ENCODE measurements at regions not wholly inside any gene's neighbourhood (a gene's known extent, or its start where the extent isn't known, plus 50 kb on each side); places are given as distances from the start of the nearest gene placed in this dataset.

DNA sequence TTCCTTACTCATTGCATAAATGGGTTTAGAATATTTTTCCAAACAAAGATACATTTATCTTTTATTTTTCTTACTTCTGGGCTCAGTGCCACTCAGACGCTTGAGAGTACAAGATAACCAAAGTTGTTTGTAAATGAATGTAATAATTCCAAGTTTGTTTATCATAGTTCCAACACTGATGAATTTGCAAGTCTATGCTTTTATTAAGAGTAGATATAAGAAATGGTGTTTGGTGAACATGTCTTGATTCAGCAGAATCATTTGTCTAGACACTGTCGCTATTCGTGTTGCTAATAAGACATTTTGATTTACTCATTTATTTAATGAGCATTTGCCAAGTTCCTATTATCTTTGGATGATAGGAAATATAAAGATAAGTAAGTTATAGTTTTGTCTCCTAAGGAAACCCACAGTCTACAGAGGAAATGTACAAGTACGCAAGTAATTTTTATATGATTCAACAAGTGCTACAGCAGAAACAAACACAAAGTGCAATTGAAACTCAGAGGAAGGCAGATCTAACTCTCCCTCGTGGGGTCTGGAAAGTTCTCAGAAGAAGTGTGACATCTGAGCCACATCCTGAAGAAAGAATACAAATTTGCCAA, 132.8 kb upstream of the FSCB start:
- no peaks in the 10 kb centered on the region for H3K9me3 ChIP-seq
- 47% methylated on average over 5 of the region's 5 CpGs for WGBS (ENCODE audit: missing lambda C conversion rate)
- no peak for DNase-seq (ENCODE audit: low read depth in 1 of 2, low spot score in 1 of 2)
- ChIA-PET POLR2A (no interaction called here), CTCF (no interaction called here)
- H3K4me2 ChIP-seq, result no peak overlapping the region
- H3K4me3 ChIP-seq, result no peak overlapping the region
- FAIRE-seq, result no peak
- H3K27ac ChIP-seq, result no peak overlapping the region
- no peak for ATAC-seq
- H3K4me1 ChIP-seq, result no peaks in the 10 kb centered on the region
- TF ChIP-seq, protein P1, sequence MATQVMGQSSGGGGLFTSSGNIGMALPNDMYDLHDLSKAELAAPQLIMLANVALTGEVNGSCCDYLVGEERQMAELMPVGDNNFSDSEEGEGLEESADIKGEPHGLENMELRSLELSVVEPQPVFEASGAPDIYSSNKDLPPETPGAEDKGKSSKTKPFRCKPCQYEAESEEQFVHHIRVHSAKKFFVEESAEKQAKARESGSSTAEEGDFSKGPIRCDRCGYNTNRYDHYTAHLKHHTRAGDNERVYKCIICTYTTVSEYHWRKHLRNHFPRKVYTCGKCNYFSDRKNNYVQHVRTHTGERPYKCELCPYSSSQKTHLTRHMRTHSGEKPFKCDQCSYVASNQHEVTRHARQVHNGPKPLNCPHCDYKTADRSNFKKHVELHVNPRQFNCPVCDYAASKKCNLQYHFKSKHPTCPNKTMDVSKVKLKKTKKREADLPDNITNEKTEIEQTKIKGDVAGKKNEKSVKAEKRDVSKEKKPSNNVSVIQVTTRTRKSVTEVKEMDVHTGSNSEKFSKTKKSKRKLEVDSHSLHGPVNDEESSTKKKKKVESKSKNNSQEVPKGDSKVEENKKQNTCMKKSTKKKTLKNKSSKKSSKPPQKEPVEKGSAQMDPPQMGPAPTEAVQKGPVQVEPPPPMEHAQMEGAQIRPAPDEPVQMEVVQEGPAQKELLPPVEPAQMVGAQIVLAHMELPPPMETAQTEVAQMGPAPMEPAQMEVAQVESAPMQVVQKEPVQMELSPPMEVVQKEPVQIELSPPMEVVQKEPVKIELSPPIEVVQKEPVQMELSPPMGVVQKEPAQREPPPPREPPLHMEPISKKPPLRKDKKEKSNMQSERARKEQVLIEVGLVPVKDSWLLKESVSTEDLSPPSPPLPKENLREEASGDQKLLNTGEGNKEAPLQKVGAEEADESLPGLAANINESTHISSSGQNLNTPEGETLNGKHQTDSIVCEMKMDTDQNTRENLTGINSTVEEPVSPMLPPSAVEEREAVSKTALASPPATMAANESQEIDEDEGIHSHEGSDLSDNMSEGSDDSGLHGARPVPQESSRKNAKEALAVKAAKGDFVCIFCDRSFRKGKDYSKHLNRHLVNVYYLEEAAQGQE (IDR thresholded peaks at IDR 0.05), result no peak
- no peak for TF ChIP-seq BHLHE40 (IDR thresholded peaks at IDR 0.05; ENCODE audit: low read depth, low read length)
- TF ChIP-seq POLR2A (IDR thresholded peaks at IDR 0.05; ENCODE audit: low read length), result no peak
- no peak for TF ChIP-seq NFE2L2 (conservative IDR thresholded peaks at IDR 0.05; ENCODE audit: low read length)
- TF ChIP-seq ZC3H11A (IDR thresholded peaks at IDR 0.05), result no peak
- TF ChIP-seq ESRRA (IDR thresholded peaks at IDR 0.05; ENCODE audit: borderline replicate concordance, low read length), result no peak
- TF ChIP-seq, protein P2, sequence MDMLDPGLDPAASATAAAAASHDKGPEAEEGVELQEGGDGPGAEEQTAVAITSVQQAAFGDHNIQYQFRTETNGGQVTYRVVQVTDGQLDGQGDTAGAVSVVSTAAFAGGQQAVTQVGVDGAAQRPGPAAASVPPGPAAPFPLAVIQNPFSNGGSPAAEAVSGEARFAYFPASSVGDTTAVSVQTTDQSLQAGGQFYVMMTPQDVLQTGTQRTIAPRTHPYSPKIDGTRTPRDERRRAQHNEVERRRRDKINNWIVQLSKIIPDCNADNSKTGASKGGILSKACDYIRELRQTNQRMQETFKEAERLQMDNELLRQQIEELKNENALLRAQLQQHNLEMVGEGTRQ (IDR thresholded peaks at IDR 0.05), result no peak
- TF ChIP-seq RAD21 (conservative IDR thresholded peaks at IDR 0.05 in 1 of 2, IDR thresholded peaks at IDR 0.05 in 1 of 2), result no peak
- TF ChIP-seq TP53 (CRISPR knock-in tag; IDR thresholded peaks at IDR 0.05), result no peak
- TF ChIP-seq, protein P3, sequence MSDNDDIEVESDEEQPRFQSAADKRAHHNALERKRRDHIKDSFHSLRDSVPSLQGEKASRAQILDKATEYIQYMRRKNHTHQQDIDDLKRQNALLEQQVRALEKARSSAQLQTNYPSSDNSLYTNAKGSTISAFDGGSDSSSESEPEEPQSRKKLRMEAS (IDR thresholded peaks at IDR 0.05), result no peak
- no peak for TF ChIP-seq CHD2 (IDR thresholded peaks at IDR 0.05; ENCODE audit: low read length, partially characterized antibody)

DNA sequence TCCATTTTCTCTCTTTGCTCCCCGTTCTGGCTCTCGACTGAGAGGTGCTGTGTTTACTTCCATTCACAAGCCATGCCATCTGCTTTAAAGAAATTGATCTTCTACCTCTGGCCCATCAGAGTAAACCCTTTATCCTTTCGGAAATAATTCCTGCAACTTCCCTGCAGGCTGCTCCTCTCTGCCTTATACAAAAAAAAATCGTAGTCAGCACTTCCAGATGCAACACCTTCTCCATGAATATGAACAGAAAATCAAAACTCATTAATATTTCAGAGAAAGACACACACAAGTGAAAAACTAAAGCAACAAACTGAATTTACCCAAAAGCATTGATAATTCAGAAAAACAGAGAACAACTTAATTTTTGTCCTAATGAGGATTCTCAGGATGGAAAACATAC, 127.6 kb upstream of the FSCB start:
- H3K9me3 ChIP-seq, result no peaks in the 10 kb centered on the region
- WGBS (ENCODE audit: missing lambda C conversion rate), result 19% methylated on average over 4 of the region's 4 CpGs
- peak; percentile 58 for TF ChIP-seq MAFK (IDR thresholded peaks at IDR 0.05; ENCODE audit: partially characterized antibody)
- TF ChIP-seq BHLHE40 (IDR thresholded peaks at IDR 0.05; ENCODE audit: low read depth, low read length), result no peak
- DNase-seq (ENCODE audit: low read depth in 1 of 2, low spot score in 1 of 2), result no peak
- no peaks in the 10 kb centered on the region for H3K4me1 ChIP-seq
- no peak for FAIRE-seq
- ChIA-PET POLR2A (interaction anchor here (0.6 kb wide), 1 partner anchor 333 kb away, joined by 3 read pairs; no protein-coding TSS in a partner anchor), CTCF (no interaction called here)
- no peak overlapping the region for H3K27ac ChIP-seq
- no peak for ATAC-seq
- no peak overlapping the region for H3K4me3 ChIP-seq
- no peak overlapping the region for H3K4me2 ChIP-seq

DNA sequence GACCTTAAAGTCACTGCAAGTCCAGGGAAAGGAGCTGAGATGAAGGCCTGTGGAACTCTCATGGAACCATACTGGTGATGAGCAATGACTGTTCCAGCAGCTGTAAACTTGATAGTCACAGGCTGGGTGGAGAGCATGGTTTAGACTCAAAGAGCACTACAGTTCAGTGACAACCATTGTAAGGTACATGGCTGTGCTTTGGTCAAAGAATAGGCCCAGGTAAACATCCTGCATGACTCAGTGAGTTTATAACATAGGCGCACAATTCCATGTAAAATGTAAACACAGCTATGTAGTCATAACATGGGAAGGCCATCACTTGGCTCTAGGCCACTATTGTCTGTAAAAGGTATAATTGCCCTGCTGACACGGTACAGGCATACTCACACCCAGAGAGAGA, 119.3 kb upstream of the FSCB start:
- Histone ChIP-seq H3K9me3 (no peaks in the 10 kb centered on the region), H3K4me1 (no peaks in the 10 kb centered on the region), H3K4me3 (no peak overlapping the region), H3K4me2 (no peak overlapping the region), H3K27ac (no peak overlapping the region)
- WGBS (ENCODE audit: missing lambda C conversion rate), result 36% methylated on average over 2 of the region's 2 CpGs
- POLR2A ChIA-PET, result no interaction called here
- DNase-seq (ENCODE audit: low read depth in 1 of 2, low spot score in 1 of 2), result no peak
- CTCF ChIA-PET, result no interaction called here
- TF ChIP-seq POLR2A (IDR thresholded peaks at IDR 0.05; ENCODE audit: low read length), result no peak
- no peak for TF ChIP-seq GATA3 (IDR thresholded peaks at IDR 0.05; ENCODE audit: borderline replicate concordance)
- no peak for TF ChIP-seq TP53 (CRISPR knock-in tag; IDR thresholded peaks at IDR 0.05)
- TF ChIP-seq MAFK (IDR thresholded peaks at IDR 0.05; ENCODE audit: partially characterized antibody), result no peak
- no peak for TF ChIP-seq ZSCAN20 (CRISPR knock-in tag; IDR thresholded peaks at IDR 0.05)
- no peak for TF ChIP-seq KDM1A (IDR thresholded peaks at IDR 0.05; ENCODE audit: low read depth)
- TF ChIP-seq POLR2AphosphoS2 (conservative IDR thresholded peaks at IDR 0.05; ENCODE audit: low read length), result no peak
- no peak for TF ChIP-seq MAZ (IDR thresholded peaks at IDR 0.05; ENCODE audit: borderline replicate concordance, low read depth, low read length)
- no peak for TF ChIP-seq SMC3 (IDR thresholded peaks at IDR 0.05)
- TF ChIP-seq BHLHE40 (IDR thresholded peaks at IDR 0.05; ENCODE audit: low read depth, low read length), result no peak
- no peak for FAIRE-seq
- no peak for ATAC-seq
